PC-3 (cell line): ENCODE measurements at regions not wholly inside any gene's neighbourhood (a gene's known extent, or its start where the extent isn't known, plus 50 kb on each side); places are given as distances from the start of the nearest gene placed in this dataset.

Source experiments
- CTCF ChIP-seq: fragments of 300-600 bp; sonication (generic); conservative IDR thresholded peaks from 2 replicates; pipeline ENCODE4 v1.5.1; 2017; ENCODE audit warnings: antibody characterized with exemption, low read depth, mild to moderate bottlenecking, low read length
- EZH2 ChIP-seq: fragments of 300-600 bp; sonication (generic); IDR thresholded peaks from one replicate; pipeline ENCODE4 v1.6.1; 2017; ENCODE audit warnings: antibody characterized with exemption, mild to moderate bottlenecking, low read length; ENCODE audit not compliant: unreplicated experiment
- EZH2phosphoT487 ChIP-seq: fragments of 300-600 bp; sonication (generic); IDR thresholded peaks from 2 replicates; pipeline ENCODE4 v1.6.1; 2018; ENCODE audit warnings: mild to moderate bottlenecking, antibody characterized with exemption, low read length, borderline replicate concordance

- TF ChIP-seq CTCF: no peak
- no peak for TF ChIP-seq EZH2phosphoT487
- TF ChIP-seq EZH2: no peak
These were observed 291.2 kb downstream of the IRX1 start for GRCh38 chr5:3886524-3887451.
